Fibroblast of lung (primary cell): ENCODE measurements at regions not wholly inside any gene's neighbourhood (a gene's known extent, or its start where the extent isn't known, plus 50 kb on each side); places are given as distances from the start of the nearest gene placed in this dataset.

Source experiments
- CTCF ChIP-seq, 2 donors: IDR thresholded peaks in 1 of 2; conservative IDR thresholded peaks in 1 of 2; 1 replicate in 1 of 2; 2 replicates in 1 of 2; pipeline ENCODE4 v1.5.1; 2011 to 2012; ENCODE audit warnings: low read length in 2 of 2, control low read depth in 1 of 2, inconsistent platforms in 1 of 2, low read depth in 1 of 2, mild to moderate bottlenecking in 1 of 2
- EZH2 ChIP-seq: IDR thresholded peaks from 2 replicates; pipeline ENCODE4 v1.5.1; 2012; ENCODE audit warnings: low read length, control low read depth, mild to moderate bottlenecking; ENCODE audit errors: missing control alignments

GRCh38 chr1:194833111-194833510, 1646.7 kb upstream of the B3GALT2 start:
- TF ChIP-seq CTCF (conservative IDR thresholded peaks at IDR 0.05 in 1 of 2, IDR thresholded peaks at IDR 0.05 in 1 of 2; ENCODE audit: low read depth in 1 of 2, low read length in 2 of 2) (no peak), EZH2 (no peak)
